ENCODE measurements at regions not wholly inside any gene's neighbourhood (a gene's known extent, or its start where the extent isn't known, plus 50 kb on each side); places are given as distances from the start of the nearest gene placed in this dataset.
"Not testable (repeated sequence)": the region's sequence is repeated elsewhere in the genome, so short reads cannot be mapped to it uniquely, and the experiment has no call there.

- ATAC-seq, result no peak
- no peak overlapping the region for H3K27ac Mint-ChIP-seq
Observed at GRCh38 chr2:3899536-3900155, 196.3 kb downstream of the DCDC2C start.

DNA sequence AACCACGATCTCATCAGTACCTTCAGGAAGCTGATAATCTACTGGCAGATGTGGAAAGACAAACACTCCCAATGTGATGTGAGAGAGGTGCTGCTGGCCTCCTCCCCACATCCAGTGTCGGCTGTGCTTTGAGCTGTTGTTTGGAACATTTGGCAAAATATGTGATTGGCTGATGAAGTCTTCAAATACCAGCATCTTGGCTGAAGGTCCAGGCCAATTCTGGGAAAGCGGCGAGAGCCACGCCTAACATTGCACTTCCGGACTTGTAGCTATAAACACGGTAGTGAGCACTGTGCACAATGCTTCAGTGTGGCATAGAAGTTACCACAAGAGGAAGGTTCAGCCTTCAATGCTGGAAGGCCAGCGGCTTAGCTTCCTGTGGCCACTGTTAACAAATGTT is 198.8 kb downstream of the DCDC2C start:
- Mint-ChIP-seq H3K27ac (no peak overlapping the region), H3K36me3 (no peaks in the 10 kb centered on the region), H3K9me3 (peaks cover 5 to 7% of the 10 kb centered on the region in 2 donors)
- DNase-seq (ENCODE audit: low spot score in 2 of 2), result no peak
- ATAC-seq, result no peak

More at GRCh38 chr2:3899536-3900155, 196.3 kb downstream of the DCDC2C start:
- Mint-ChIP-seq H3K9me3 (peaks cover 5 to 13% of the 10 kb centered on the region in 2 donors), H3K36me3 (no peaks in the 10 kb centered on the region)
- no peak for DNase-seq (ENCODE audit: low spot score in 2 of 2)

GRCh38 chr2:3904061-3904460 is 200.7 kb downstream of the DCDC2C start:
- ATAC-seq (no peak), DNase-seq (ENCODE audit: low spot score in 2 of 2) (no peak)
- H3K27ac Mint-ChIP-seq, result no peak overlapping the region
- peaks cover 0 to 3% of the 10 kb centered on the region in 2 donors for H3K36me3 Mint-ChIP-seq
- H3K9me3 Mint-ChIP-seq, result peaks cover 6 to 8% of the 10 kb centered on the region in 2 donors

DNA sequence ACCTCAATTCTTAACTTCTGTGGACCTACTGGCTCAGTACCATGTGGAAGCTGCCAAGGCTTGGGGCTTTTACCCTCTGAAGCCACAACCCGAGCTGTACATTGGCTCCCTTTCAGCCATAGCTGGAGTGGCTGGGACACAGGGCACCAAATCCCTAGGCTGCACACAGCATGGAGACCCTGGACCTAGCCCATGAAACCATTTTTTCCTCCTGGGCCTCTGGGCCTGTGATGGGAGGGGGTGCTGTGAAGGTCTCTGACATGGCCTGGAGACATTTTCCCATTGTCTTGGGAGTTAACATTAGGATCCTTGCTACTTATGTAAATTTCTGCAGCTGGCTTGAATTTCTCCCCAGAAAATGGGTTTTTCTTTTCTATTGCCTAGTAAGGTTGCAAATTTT is 205.1 kb downstream of the DCDC2C start:
- not testable (repeated sequence) for ATAC-seq, H3K27ac Mint-ChIP-seq
- peaks cover 9 to 15% of the 10 kb centered on the region in 2 donors for H3K9me3 Mint-ChIP-seq

GRCh38 chr2:3911882-3912455 is 208.6 kb downstream of the DCDC2C start:
- peaks cover 8 to 15% of the 10 kb centered on the region in 2 donors for H3K9me3 Mint-ChIP-seq
- no peak overlapping the region for H3K27ac Mint-ChIP-seq
- ATAC-seq (no peak), DNase-seq (ENCODE audit: low spot score in 2 of 2) (no peak)
- H3K36me3 Mint-ChIP-seq, result peaks cover 0 to 7% of the 10 kb centered on the region in 2 donors

More for the DNA sequence above, 205.1 kb downstream of the DCDC2C start:
- DNase-seq (ENCODE audit: low spot score in 2 of 2); H3K36me3 Mint-ChIP-seq: not testable (repeated sequence)

DNA sequence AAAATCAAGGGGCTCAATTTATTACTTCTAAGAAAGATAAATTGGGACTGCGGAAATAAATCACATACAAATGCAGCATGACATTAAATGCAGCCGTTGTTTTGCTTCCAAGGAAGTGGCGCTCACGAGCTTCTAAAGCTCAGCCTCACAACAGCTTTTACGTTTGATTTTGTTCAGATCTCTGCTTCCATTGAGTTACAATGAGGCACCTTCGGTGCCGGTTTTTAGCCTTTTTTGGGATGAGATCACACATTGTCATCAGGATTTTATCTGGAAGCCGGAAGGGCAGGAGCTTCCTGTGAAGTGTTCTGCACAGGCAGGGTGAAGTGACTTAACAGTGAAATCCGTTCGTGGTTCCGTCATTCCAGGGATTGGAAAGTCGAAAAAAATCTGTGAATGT is 209.8 kb downstream of the DCDC2C start:
- no peak overlapping the region for H3K27ac Mint-ChIP-seq
- ATAC-seq (no peak), DNase-seq (ENCODE audit: low spot score in 2 of 2) (no peak)
- H3K36me3 Mint-ChIP-seq, result peaks cover 0 to 7% of the 10 kb centered on the region in 2 donors
- peaks cover 8 to 9% of the 10 kb centered on the region in 2 donors for H3K9me3 Mint-ChIP-seq

DNA sequence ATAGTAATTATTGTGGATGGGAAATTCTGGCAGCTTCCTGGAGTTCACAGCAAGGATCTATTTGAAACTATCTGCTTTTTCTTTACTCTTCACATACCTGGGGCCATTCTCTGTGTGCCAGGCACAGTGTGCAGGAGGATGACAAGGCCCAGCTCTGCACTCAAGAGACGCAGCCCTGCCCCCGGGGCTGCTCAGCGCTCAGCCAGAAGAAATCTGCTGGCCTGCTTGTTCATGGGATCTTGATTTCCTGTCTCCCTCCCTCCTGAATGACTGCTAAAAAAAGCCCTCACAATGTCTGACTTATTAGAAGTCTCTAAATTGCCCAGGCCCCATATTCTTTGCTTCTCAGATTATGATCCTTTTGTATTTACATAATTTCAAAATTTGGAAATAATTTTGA is 210.9 kb downstream of the DCDC2C start:
- no peak overlapping the region for H3K27ac Mint-ChIP-seq
- ATAC-seq (no peak), DNase-seq (ENCODE audit: low spot score in 2 of 2) (no peak)
- H3K36me3 Mint-ChIP-seq, result peaks cover 0 to 2% of the 10 kb centered on the region in 2 donors
- peaks cover 5 to 7% of the 10 kb centered on the region in 2 donors for H3K9me3 Mint-ChIP-seq

DNA sequence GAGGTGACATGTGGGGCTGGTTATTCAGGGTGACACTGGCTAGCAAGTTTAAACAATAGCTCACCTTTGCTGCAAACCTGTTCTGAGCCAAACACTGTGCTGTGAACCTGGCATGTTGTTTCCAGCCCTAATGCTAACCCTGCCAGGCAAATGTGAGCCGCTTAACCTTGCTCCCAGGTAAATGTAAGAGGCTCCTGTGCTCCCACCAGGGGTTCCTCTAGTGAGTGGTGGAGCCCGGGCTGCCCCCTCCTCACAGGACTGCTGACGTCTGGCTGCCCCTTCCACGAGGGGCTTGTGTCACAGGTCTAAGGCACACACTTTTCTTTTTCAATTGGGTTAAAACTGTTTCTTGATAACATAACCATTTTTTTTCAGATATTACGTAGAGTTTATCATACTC is 223.7 kb downstream of the DCDC2C start:
- no peak for ATAC-seq
- no peaks in the 10 kb centered on the region for H3K36me3 Mint-ChIP-seq
- DNase-seq (ENCODE audit: low spot score in 2 of 2), result no peak
- H3K9me3 Mint-ChIP-seq, result peaks cover 0 to 5% of the 10 kb centered on the region in 2 donors
- H3K27ac Mint-ChIP-seq, result no peak overlapping the region

GRCh38 chr2:3929374-3929773 is 226.0 kb downstream of the DCDC2C start:
- H3K9me3 Mint-ChIP-seq, result peaks cover 5% of the 10 kb centered on the region in 2 donors
- H3K36me3 Mint-ChIP-seq, result no peaks in the 10 kb centered on the region
- ATAC-seq (no peak), DNase-seq (ENCODE audit: low spot score in 2 of 2) (no peak)
- no peak overlapping the region for H3K27ac Mint-ChIP-seq

- no peak overlapping the region for H3K27ac Mint-ChIP-seq
- ATAC-seq, result no peak
- no peaks in the 10 kb centered on the region for H3K36me3 Mint-ChIP-seq
- no peak for DNase-seq (ENCODE audit: low spot score in 2 of 2)
- H3K9me3 Mint-ChIP-seq, result peaks cover 5% of the 10 kb centered on the region in 2 donors
Observed at GRCh38 chr2:3930246-3930645, 226.9 kb downstream of the DCDC2C start.

GRCh38 chr2:3940661-3941060 is 237.3 kb downstream of the DCDC2C start:
- H3K36me3 Mint-ChIP-seq, result peaks cover 0 to 8% of the 10 kb centered on the region in 2 donors
- DNase-seq (ENCODE audit: low spot score in 2 of 2), result no peak
- peaks cover 4 to 15% of the 10 kb centered on the region in 2 donors for H3K9me3 Mint-ChIP-seq
- ATAC-seq, result no peak
- H3K27ac Mint-ChIP-seq, result no peak overlapping the region

GRCh38 chr2:3942841-3943240 is 239.5 kb downstream of the DCDC2C start:
- H3K27ac Mint-ChIP-seq, result no peak overlapping the region
- peaks cover under 1 to 8% of the 10 kb centered on the region in 2 donors for H3K36me3 Mint-ChIP-seq
- no peak for ATAC-seq
- peaks cover 4 to 18% of the 10 kb centered on the region in 2 donors for H3K9me3 Mint-ChIP-seq
- no peak for DNase-seq (ENCODE audit: low spot score in 2 of 2)

DNA sequence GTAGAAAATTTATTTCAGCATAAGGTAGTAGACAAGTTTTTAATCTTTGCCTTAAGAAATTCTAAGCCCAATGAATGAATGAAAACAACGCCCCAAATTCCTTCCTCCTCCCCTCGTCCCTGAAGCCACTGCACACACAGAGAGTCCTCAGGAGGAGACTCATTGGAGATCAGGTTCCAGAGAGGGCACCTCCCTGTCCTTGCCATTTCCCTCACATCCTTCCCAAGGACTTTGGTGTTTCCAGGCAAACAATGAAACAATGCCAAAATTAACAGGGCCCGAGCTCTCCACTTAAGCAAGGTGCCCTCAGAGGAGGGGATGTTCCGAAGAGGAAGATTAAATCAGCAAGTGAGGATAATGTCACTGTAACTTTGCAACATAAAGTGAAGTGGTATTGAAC is 240.7 kb downstream of the DCDC2C start:
- Mint-ChIP-seq H3K36me3 (peaks cover 0 to 5% of the 10 kb centered on the region in 2 donors), H3K27ac (no peak overlapping the region)
- no peak for ATAC-seq

GRCh38 chr2:3944841-3945240 is 241.5 kb downstream of the DCDC2C start:
- no peak overlapping the region for H3K27ac Mint-ChIP-seq
- DNase-seq (ENCODE audit: low spot score in 2 of 2) (no peak), ATAC-seq (no peak)
- H3K9me3 Mint-ChIP-seq, result peaks cover 4 to 6% of the 10 kb centered on the region in 2 donors
- H3K36me3 Mint-ChIP-seq, result peaks cover 0 to 5% of the 10 kb centered on the region in 2 donors

More for the DNA sequence above, 240.7 kb downstream of the DCDC2C start:
- no peak for DNase-seq (ENCODE audit: low spot score in 2 of 2)
- peaks cover 8 to 10% of the 10 kb centered on the region in 2 donors for H3K9me3 Mint-ChIP-seq

GRCh38 chr2:3948191-3948590 is 244.8 kb downstream of the DCDC2C start:
- ATAC-seq (no peak), DNase-seq (ENCODE audit: low spot score in 2 of 2) (no peak)
- Mint-ChIP-seq H3K9me3 (peaks cover 4 to 6% of the 10 kb centered on the region in 2 donors), H3K27ac (no peak overlapping the region), H3K36me3 (peaks cover 0 to 5% of the 10 kb centered on the region in 2 donors)

GRCh38 chr2:3951131-3951954 is 248.0 kb downstream of the DCDC2C start:
- DNase-seq (ENCODE audit: low spot score in 2 of 2), result no peak
- peaks cover 0 to 5% of the 10 kb centered on the region in 2 donors for H3K36me3 Mint-ChIP-seq

DNA sequence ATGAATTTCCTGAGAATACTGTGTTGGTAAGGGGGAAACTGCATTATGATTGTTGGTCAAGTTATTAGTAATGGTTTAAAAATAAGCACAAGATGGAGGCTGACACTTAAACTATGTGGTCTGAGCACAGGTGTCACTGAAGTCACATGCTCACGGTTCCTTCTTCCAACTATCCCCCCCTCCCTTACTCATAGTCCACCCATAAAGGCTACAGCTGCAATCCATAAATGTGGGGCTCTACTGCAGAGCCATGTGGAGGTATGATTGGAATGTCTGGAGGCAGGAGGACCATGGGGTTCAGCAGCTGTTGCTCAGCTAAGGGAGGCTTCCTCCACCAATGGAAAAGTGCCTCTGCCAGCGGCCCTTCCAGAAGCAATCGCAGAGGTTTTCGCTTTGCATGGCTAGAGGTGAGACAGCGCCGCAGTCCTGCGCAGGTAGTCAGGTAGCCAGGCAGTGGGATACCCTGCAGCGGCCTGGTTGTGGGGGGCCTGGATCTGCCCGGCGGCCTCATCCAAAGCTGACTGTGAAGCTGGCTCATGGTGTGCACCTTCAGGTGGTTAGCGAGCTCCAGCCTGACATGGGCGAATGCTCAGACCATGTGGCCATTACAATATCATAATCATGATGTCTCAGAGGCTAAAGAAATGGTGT is 249.6 kb downstream of the DCDC2C start:
- ATAC-seq, result no peak
- Mint-ChIP-seq H3K27ac (no peak overlapping the region), H3K9me3 (peaks cover 0 to 3% of the 10 kb centered on the region in 2 donors), H3K36me3 (peaks cover 0 to 3% of the 10 kb centered on the region in 2 donors)
- DNase-seq (ENCODE audit: low spot score in 2 of 2), result no peak

More at GRCh38 chr2:3951131-3951954, 248.0 kb downstream of the DCDC2C start:
- Mint-ChIP-seq H3K27ac (no peak overlapping the region), H3K9me3 (peaks cover 0 to 4% of the 10 kb centered on the region in 2 donors)
- ATAC-seq, result no peak
